MCF 10A (cell line): ENCODE measurements at regions not wholly inside any gene's neighbourhood (a gene's known extent, or its start where the extent isn't known, plus 50 kb on each side); places are given as distances from the start of the nearest gene placed in this dataset.
A peak's percentile ranks its signal among the peaks of the same experiment; 100 is the strongest.

Experiments
- BruUV-seq: library from RNA; stranded (reverse); fragments of 400-500 nt; replicated peaks from 2 replicates; lab custom pipeline; 2021; lab: Mats Ljungman, UMichigan
- CTCF ChIA-PET: fragments of 300-600 bp; sonication (Branson Sonifier 250); formaldehyde crosslinking; extraction: SDS; loops from one replicate; lab custom pipeline; 2021; ENCODE audit warnings: antibody characterized with exemption, inconsistent platforms; lab: Yijun Ruan, JAX
- POLR2A ChIA-PET: fragments of 300-600, 350-650 bp; sonication (Branson Sonifier 250); formaldehyde crosslinking; extraction: SDS; loops from one replicate; lab custom pipeline; 2020; ENCODE audit warnings: antibody characterized with exemption, inconsistent platforms; lab: Yijun Ruan, JAX
- DNase-seq: peaks from one replicate; pipeline ENCODE4 v3.0.0-alpha.2; 2018; ENCODE audit not compliant: unreplicated experiment
- H3K27ac Mint-ChIP-seq: one replicate; pipeline ENCODE4 v1.8.0; 2022; ENCODE audit warnings: mild to moderate bottlenecking, low read depth, mixed read lengths; ENCODE audit not compliant: unreplicated experiment
- H3K27me3 Mint-ChIP-seq: one replicate; pipeline ENCODE4 v1.8.0; 2022; ENCODE audit warnings: mixed read lengths; ENCODE audit not compliant: insufficient read depth, unreplicated experiment
- H3K36me3 Mint-ChIP-seq: one replicate; pipeline ENCODE4 v1.8.0; 2022; ENCODE audit warnings: mild to moderate bottlenecking, moderate library complexity, mixed read lengths; ENCODE audit not compliant: insufficient read depth, unreplicated experiment
- H3K4me1 Mint-ChIP-seq: one replicate; pipeline ENCODE4 v1.8.0; 2022; ENCODE audit warnings: mixed read lengths; ENCODE audit not compliant: insufficient read depth, unreplicated experiment
- H3K4me3 Mint-ChIP-seq: one replicate; pipeline ENCODE4 v1.8.0; 2022; ENCODE audit warnings: mild to moderate bottlenecking, moderate library complexity, mixed read lengths; ENCODE audit not compliant: unreplicated experiment
- H3K9me3 Mint-ChIP-seq: one replicate; pipeline ENCODE4 v1.8.0; 2022; ENCODE audit warnings: mixed read lengths; ENCODE audit not compliant: unreplicated experiment
- intact Hi-C: fragments of 100-400 bp; cut with micrococcal nuclease; formaldehyde crosslinking; loops from 2 replicates; pipeline ENCODE4 v1.14.1; 2022
- TF ChIP-seq, protein P1 (sequence below): fragments of 200-600 bp; IDR thresholded peaks from one replicate; pipeline ENCODE4 v1.8.0; 2022; ENCODE audit warnings: antibody characterized with exemption, mild to moderate bottlenecking; ENCODE audit not compliant: unreplicated experiment

GRCh38 chr1:209370241-209370995, 213.1 kb upstream of the CAMK1G start:
- no TSS peak for BruUV-seq
- no peaks in the 10 kb centered on the region for H3K36me3 Mint-ChIP-seq
- DNase-seq: peak; percentile 97
- no peaks in the 10 kb centered on the region for H3K27me3 Mint-ChIP-seq
- TF ChIP-seq, protein P1, sequence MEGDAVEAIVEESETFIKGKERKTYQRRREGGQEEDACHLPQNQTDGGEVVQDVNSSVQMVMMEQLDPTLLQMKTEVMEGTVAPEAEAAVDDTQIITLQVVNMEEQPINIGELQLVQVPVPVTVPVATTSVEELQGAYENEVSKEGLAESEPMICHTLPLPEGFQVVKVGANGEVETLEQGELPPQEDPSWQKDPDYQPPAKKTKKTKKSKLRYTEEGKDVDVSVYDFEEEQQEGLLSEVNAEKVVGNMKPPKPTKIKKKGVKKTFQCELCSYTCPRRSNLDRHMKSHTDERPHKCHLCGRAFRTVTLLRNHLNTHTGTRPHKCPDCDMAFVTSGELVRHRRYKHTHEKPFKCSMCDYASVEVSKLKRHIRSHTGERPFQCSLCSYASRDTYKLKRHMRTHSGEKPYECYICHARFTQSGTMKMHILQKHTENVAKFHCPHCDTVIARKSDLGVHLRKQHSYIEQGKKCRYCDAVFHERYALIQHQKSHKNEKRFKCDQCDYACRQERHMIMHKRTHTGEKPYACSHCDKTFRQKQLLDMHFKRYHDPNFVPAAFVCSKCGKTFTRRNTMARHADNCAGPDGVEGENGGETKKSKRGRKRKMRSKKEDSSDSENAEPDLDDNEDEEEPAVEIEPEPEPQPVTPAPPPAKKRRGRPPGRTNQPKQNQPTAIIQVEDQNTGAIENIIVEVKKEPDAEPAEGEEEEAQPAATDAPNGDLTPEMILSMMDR: no peak
- ChIA-PET CTCF (interaction anchor here (0.6 to 41.1 kb wide), 24 partner anchors 10 to 756 kb away, joined by 3 to 1242 read pairs (median 4); no protein-coding TSS in a partner anchor), POLR2A (interaction anchor here (0.7 to 41.8 kb wide), 16 partner anchors 5 to 288 kb away, joined by 3 to 6956 read pairs (median 4); no protein-coding TSS in a partner anchor)
- H3K9me3 Mint-ChIP-seq: no peaks in the 10 kb centered on the region
- H3K4me1 Mint-ChIP-seq: peaks cover 90% of the 10 kb centered on the region
- intact Hi-C loops: no loop called here
- H3K4me3 Mint-ChIP-seq: no peak overlapping the region
- peak overlapping the region; percentile 86 for H3K27ac Mint-ChIP-seq

DNA sequence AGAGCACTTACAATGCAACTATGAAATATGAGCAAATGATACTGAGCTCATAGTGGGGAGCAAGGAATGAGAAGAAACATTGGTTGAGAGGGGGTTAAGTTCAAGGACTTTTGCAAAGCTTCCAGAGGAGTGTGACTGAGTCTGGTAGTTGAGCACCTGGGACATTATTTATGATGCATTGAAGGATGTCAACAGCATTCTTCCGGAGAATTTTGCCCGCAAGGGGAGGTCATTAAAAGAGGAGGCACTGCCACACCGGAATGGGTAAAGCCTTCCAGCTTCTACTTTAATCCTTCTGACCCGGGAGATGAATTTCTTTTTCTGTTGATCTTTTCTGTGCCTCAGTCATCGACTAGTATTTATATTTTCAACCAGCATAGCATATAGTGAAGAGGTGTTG, 208.4 kb upstream of the CAMK1G start:
- peak overlapping the region; percentile 84 for H3K27ac Mint-ChIP-seq
- H3K9me3 Mint-ChIP-seq: no peaks in the 10 kb centered on the region
- H3K4me1 Mint-ChIP-seq: peaks cover 70% of the 10 kb centered on the region
- H3K4me3 Mint-ChIP-seq: no peak overlapping the region
- no TSS peak for BruUV-seq
- CTCF ChIA-PET: interaction anchor here (0.9 to 41.1 kb wide), 11 partner anchors 10 to 191 kb away, joined by 3 to 1242 read pairs (median 10); no protein-coding TSS in a partner anchor
- TF ChIP-seq, protein P1: no peak
- no peaks in the 10 kb centered on the region for H3K27me3 Mint-ChIP-seq
- POLR2A ChIA-PET: interaction anchor here (0.7 to 41.8 kb wide), 8 partner anchors 1 to 156 kb away, joined by 3 to 6956 read pairs (median 331); no protein-coding TSS in a partner anchor
- intact Hi-C loops: no loop called here
- no peaks in the 10 kb centered on the region for H3K36me3 Mint-ChIP-seq
- DNase-seq: no peak

- intact Hi-C loops: loop anchor here (1.0 kb wide), 1 partner anchor 22 kb away; no protein-coding TSS in a partner anchor
- ChIA-PET CTCF (interaction anchor here (0.6 to 41.1 kb wide), 13 partner anchors 9 to 1174 kb away, joined by 3 to 1242 read pairs (median 6); no protein-coding TSS in a partner anchor), POLR2A (interaction anchor here (0.7 to 41.8 kb wide), 9 partner anchors 1 to 190 kb away, joined by 3 to 6956 read pairs (median 4); no protein-coding TSS in a partner anchor)
- Mint-ChIP-seq H3K27me3 (no peaks in the 10 kb centered on the region), H3K9me3 (no peaks in the 10 kb centered on the region), H3K4me1 (peaks cover 69% of the 10 kb centered on the region), H3K36me3 (no peaks in the 10 kb centered on the region), H3K27ac (peak overlapping the region; percentile 84), H3K4me3 (no peak overlapping the region)
- TSS peak; percentile 97 for BruUV-seq
- no peak for DNase-seq
- TF ChIP-seq, protein P1: no peak
Measured at GRCh38 chr1:209375671-209376365, 207.7 kb upstream of the CAMK1G start.
